ENCODE measurements at regions not wholly inside any gene's neighbourhood (a gene's known extent, or its start where the extent isn't known, plus 50 kb on each side); places are given as distances from the start of the nearest gene placed in this dataset.

- BruUV-seq (replicated peaks) = no TSS peak
- H3K4me2 ChIP-seq (ENCODE audit: insufficient read depth, low read length) = no peak overlapping the region
- no peaks in the 10 kb centered on the region for H3K36me3 ChIP-seq (ENCODE audit: control insufficient read depth in 2 of 2, extremely low read depth in 1 of 2, insufficient read depth in 2 of 2, low read length in 2 of 2)
- no peak overlapping the region for H3K27ac ChIP-seq (ENCODE audit: insufficient read depth, low read depth, low read length)
- intact Hi-C loops (cut with micrococcal nuclease) (no loop called here), dilution Hi-C loops (cut with MboI; ENCODE audit: extremely low pct_ligation_motif_present, low sequenced_read_pairs) (no loop called here)
- peaks cover 0 to 5% of the 10 kb centered on the region in 2 experiments for H3K27me3 ChIP-seq (ENCODE audit: control insufficient read depth in 2 of 2, insufficient read depth in 2 of 2, low read length in 2 of 2)
- H4K20me1 ChIP-seq (replicated peaks; ENCODE audit: control insufficient read depth, extremely low read depth, insufficient read depth, low read length) = no peaks in the 10 kb centered on the region
- no peak overlapping the region for H2AFZ ChIP-seq (ENCODE audit: low read depth, low read length)
- ChIA-PET POLR2A (no interaction called here), CTCF (interaction anchor here (2.4 kb wide), 1 partner anchor 10 kb away, joined by 7 read pairs; no protein-coding TSS in a partner anchor)
- H3K9me3 ChIP-seq (replicated peaks; ENCODE audit: control insufficient read depth, insufficient read depth, low read length) = no peaks in the 10 kb centered on the region
- TF ChIP-seq POLR2AphosphoS5 (IDR thresholded peaks at IDR 0.05; ENCODE audit: insufficient read depth, low read depth, low read length) (no peak), FOS (IDR thresholded peaks at IDR 0.05; ENCODE audit: borderline replicate concordance, insufficient read depth, low read length) (no peak), GATA2 (IDR thresholded peaks at IDR 0.05; ENCODE audit: insufficient read depth, insufficient read length, low read depth, low read length) (no peak), JUN (IDR thresholded peaks at IDR 0.05; ENCODE audit: borderline replicate concordance, insufficient read depth, insufficient read length, low read depth) (no peak), CTCF (IDR thresholded peaks at IDR 0.05; ENCODE audit: extremely low read depth in 1 of 2, insufficient read depth in 1 of 2, low read depth in 1 of 2, low read length in 2 of 2) (no peak), MYC (IDR thresholded peaks at IDR 0.05; ENCODE audit: low read depth, low read length) (no peak), EZH2 (IDR thresholded peaks at IDR 0.05; ENCODE audit: borderline replicate concordance, low read depth, low read length, severe bottlenecking) (no peak)
- H3K79me2 ChIP-seq (ENCODE audit: control insufficient read depth, insufficient read depth, low read length) = no peaks in the 10 kb centered on the region
- H3K4me1 ChIP-seq (ENCODE audit: control insufficient read depth, extremely low read depth, insufficient read depth, low read length) = no peaks in the 10 kb centered on the region
- no peak overlapping the region for H3K4me3 ChIP-seq (replicated peaks in 1 of 3; ENCODE audit: insufficient read depth in 1 of 3, low read depth in 1 of 3, low read length in 3 of 3)
- DNase-seq (ENCODE audit: low read depth, low spot score) = no peak
- no peak overlapping the region for H3K9ac ChIP-seq (replicated peaks; ENCODE audit: extremely low read depth, insufficient read depth, low read length)
- no peaks in the 10 kb centered on the region for H3K9me1 ChIP-seq (replicated peaks; ENCODE audit: control insufficient read depth, extremely low read depth, insufficient read depth, low read length)
- FAIRE-seq = no peak
Observed at GRCh38 chr6:166872531-166873009, 83.8 kb downstream of the RNASET2 start.

All from endothelial cell of umbilical vein (primary cell).